Panc1 (cell line): ENCODE measurements at regions not wholly inside any gene's neighbourhood (a gene's known extent, or its start where the extent isn't known, plus 50 kb on each side); places are given as distances from the start of the nearest gene placed in this dataset.

Source experiments
- ATAC-seq: fragments of 200-7000 bp; cut with Tn5 transposase; 2 replicates; pipeline ENCODE4 v1.9.1; 2020; ENCODE audit warnings: mild to moderate bottlenecking, moderate library complexity
- BruUV-seq: library from RNA; stranded (reverse); fragments of 400-500 nt; replicated peaks from 2 replicates; lab custom pipeline; 2021; lab: Mats Ljungman, UMichigan
- CTCF ChIA-PET: fragments of 300-600 bp; sonication (Branson Sonifier 250); formaldehyde crosslinking; loops from one replicate; lab custom pipeline; 2022; ENCODE audit warnings: antibody characterized with exemption; lab: Charles Lee
- POLR2A ChIA-PET: fragments of 300-600 bp; sonication (Branson Sonifier 250); formaldehyde crosslinking; loops from one replicate; lab custom pipeline; 2022; ENCODE audit warnings: antibody characterized with exemption; lab: Charles Lee
- DNase-seq: peaks from one replicate; pipeline ENCODE4 v3.0.0-alpha.2; 2010; ENCODE audit warnings: low read depth, low spot score
- H3K27ac ChIP-seq: 2 replicates; pipeline ENCODE4 v1.5.1; 2011; ENCODE audit warnings: mild to moderate bottlenecking, low read length, inconsistent platforms
- H3K27me3 ChIP-seq: fragments of 200-500 bp; sonication (Bioruptor generic); 2 replicates; pipeline ENCODE4 v1.6.0; 2014; ENCODE audit warnings: low read length, inconsistent platforms; ENCODE audit not compliant: control insufficient read depth, insufficient read depth
- H3K36me3 ChIP-seq: fragments of 200-500 bp; sonication (Bioruptor generic); 2 replicates; pipeline ENCODE4 v1.5.1; 2014; ENCODE audit warnings: inconsistent platforms, mild to moderate bottlenecking, low read length, moderate library complexity; ENCODE audit not compliant: control insufficient read depth, insufficient read depth
- H3K4me1 ChIP-seq: 2 replicates; pipeline ENCODE4 v1.5.1; 2011; ENCODE audit warnings: inconsistent platforms, mild to moderate bottlenecking, low read length, moderate library complexity; ENCODE audit not compliant: control insufficient read depth, insufficient read depth
- H3K4me3 ChIP-seq, 2 experiments: 2 replicates each; pipeline ENCODE4 v1.5.1; 2011 to 2012; ENCODE audit warnings: low read depth in 2 of 2, low read length in 2 of 2, mild to moderate bottlenecking in 2 of 2, inconsistent platforms in 1 of 2, moderate library complexity in 1 of 2
- H3K9me3 ChIP-seq: fragments of 200-500 bp; sonication (Bioruptor generic); 2 replicates; pipeline ENCODE4 v1.5.1; 2014; ENCODE audit warnings: low read depth, mild to moderate bottlenecking, inconsistent platforms, low read length, moderate library complexity; ENCODE audit not compliant: control insufficient read depth, insufficient read depth
- POLR2AphosphoS5 ChIP-seq: IDR thresholded peaks from 2 replicates; pipeline ENCODE4 v1.6.1; 2012; ENCODE audit warnings: mild to moderate bottlenecking, low read depth, low read length, moderate library complexity
- SIN3A ChIP-seq: IDR thresholded peaks from 2 replicates; pipeline ENCODE4 v1.6.1; 2012; ENCODE audit warnings: low read depth, mild to moderate bottlenecking, low read length, moderate library complexity, borderline replicate concordance; ENCODE audit not compliant: insufficient read depth
- TCF7L2 ChIP-seq: IDR thresholded peaks from 2 replicates; pipeline ENCODE4 v1.6.1; 2011; ENCODE audit warnings: mild to moderate bottlenecking, low read depth, low read length, inconsistent platforms
- in situ Hi-C: cut with HindIII; loops from 2 replicates; pipeline ENCODE4 v1.10.0; 2016; ENCODE audit warnings: low sequenced_read_pairs, low pct_unique_long_range_greater_than_20kb
- intact Hi-C: fragments of 100-400 bp; cut with micrococcal nuclease; formaldehyde crosslinking; loops from one replicate; pipeline ENCODE4 v1.10.0; 2022; ENCODE audit not compliant: unreplicated experiment
- TF ChIP-seq, protein P1 (sequence below): fragments of 450-650 bp; IDR thresholded peaks from 2 replicates; pipeline ENCODE4 v1.5.1; 2017; ENCODE audit warnings: mild to moderate bottlenecking
- TF ChIP-seq, protein P2 (sequence below), 2 experiments: IDR thresholded peaks; 2 replicates each; pipeline ENCODE4 v1.6.1; 2011 to 2012; ENCODE audit warnings: low read depth in 2 of 2, control low read depth in 1 of 2, low read length in 1 of 2, mild to moderate bottlenecking in 1 of 2, moderate library complexity in 1 of 2; ENCODE audit not compliant: insufficient read depth in 1 of 2

DNA sequence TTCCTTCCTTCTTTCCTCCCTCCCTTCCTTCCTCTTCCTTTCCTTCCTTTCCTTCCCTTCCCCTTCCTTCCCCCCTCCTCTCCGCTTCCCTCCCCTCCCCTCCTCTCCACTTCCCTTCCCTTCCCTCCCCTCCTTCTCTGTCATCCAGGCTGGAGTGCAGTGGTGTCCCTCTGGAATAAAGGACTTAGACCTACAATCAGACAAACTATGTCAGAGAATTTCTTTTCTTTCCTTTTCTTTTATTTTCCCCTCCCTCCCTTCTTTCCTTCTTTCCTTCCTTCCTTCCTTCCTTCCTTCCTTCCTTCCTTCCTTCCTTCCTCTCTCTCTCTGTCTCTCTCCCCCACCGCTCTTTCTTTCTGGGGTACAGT, 242.2 kb downstream of the GATA3 start:
- Histone ChIP-seq H3K4me1 (no peaks in the 10 kb centered on the region), H3K27me3 (no peaks in the 10 kb centered on the region), H3K36me3 (no peaks in the 10 kb centered on the region), H3K27ac (no peak overlapping the region), H3K4me3 (no peak overlapping the region), H3K9me3 (no peaks in the 10 kb centered on the region)
- ChIA-PET CTCF (no interaction called here), POLR2A (no interaction called here)
- ATAC-seq: no peak
- TF ChIP-seq TCF7L2 (no peak), POLR2AphosphoS5 (no peak), SIN3A (no peak)
- TF ChIP-seq, protein P1, sequence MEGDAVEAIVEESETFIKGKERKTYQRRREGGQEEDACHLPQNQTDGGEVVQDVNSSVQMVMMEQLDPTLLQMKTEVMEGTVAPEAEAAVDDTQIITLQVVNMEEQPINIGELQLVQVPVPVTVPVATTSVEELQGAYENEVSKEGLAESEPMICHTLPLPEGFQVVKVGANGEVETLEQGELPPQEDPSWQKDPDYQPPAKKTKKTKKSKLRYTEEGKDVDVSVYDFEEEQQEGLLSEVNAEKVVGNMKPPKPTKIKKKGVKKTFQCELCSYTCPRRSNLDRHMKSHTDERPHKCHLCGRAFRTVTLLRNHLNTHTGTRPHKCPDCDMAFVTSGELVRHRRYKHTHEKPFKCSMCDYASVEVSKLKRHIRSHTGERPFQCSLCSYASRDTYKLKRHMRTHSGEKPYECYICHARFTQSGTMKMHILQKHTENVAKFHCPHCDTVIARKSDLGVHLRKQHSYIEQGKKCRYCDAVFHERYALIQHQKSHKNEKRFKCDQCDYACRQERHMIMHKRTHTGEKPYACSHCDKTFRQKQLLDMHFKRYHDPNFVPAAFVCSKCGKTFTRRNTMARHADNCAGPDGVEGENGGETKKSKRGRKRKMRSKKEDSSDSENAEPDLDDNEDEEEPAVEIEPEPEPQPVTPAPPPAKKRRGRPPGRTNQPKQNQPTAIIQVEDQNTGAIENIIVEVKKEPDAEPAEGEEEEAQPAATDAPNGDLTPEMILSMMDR: no peak
- intact Hi-C loops (no loop called here), in situ Hi-C loops (no loop called here)
- DNase-seq: no peak
- BruUV-seq: no TSS peak

DNA sequence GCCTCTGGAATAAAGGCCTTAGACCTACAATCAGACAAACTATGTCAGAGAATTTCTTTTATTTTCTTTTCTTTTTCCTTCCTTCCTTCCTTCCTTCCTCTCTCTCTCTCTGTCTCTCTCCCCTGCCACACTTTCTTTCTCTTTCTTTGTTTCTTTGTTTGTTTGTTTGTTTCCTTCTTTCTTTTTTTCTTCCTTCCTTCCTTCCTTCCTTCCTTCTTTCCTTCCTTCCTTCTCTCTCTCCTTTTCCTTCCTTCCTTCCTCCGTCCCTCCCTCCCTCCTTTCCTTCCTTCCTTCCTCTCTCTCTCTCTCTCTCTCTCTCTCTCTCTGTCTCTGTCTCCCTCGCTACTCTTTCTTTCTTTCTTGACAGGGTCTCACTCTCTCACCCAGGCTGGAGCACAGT, 242.6 kb downstream of the GATA3 start:
- Histone ChIP-seq H3K36me3 (no peaks in the 10 kb centered on the region), H3K4me1 (no peaks in the 10 kb centered on the region), H3K27ac (no peak overlapping the region), H3K9me3 (no peaks in the 10 kb centered on the region), H3K27me3 (no peaks in the 10 kb centered on the region), H3K4me3 (no peak overlapping the region)
- intact Hi-C loops (no loop called here), in situ Hi-C loops (no loop called here)
- TF ChIP-seq POLR2AphosphoS5: no peak
- no peak for TF ChIP-seq TCF7L2
- TF ChIP-seq, protein P1: no peak
- TF ChIP-seq, protein P2, sequence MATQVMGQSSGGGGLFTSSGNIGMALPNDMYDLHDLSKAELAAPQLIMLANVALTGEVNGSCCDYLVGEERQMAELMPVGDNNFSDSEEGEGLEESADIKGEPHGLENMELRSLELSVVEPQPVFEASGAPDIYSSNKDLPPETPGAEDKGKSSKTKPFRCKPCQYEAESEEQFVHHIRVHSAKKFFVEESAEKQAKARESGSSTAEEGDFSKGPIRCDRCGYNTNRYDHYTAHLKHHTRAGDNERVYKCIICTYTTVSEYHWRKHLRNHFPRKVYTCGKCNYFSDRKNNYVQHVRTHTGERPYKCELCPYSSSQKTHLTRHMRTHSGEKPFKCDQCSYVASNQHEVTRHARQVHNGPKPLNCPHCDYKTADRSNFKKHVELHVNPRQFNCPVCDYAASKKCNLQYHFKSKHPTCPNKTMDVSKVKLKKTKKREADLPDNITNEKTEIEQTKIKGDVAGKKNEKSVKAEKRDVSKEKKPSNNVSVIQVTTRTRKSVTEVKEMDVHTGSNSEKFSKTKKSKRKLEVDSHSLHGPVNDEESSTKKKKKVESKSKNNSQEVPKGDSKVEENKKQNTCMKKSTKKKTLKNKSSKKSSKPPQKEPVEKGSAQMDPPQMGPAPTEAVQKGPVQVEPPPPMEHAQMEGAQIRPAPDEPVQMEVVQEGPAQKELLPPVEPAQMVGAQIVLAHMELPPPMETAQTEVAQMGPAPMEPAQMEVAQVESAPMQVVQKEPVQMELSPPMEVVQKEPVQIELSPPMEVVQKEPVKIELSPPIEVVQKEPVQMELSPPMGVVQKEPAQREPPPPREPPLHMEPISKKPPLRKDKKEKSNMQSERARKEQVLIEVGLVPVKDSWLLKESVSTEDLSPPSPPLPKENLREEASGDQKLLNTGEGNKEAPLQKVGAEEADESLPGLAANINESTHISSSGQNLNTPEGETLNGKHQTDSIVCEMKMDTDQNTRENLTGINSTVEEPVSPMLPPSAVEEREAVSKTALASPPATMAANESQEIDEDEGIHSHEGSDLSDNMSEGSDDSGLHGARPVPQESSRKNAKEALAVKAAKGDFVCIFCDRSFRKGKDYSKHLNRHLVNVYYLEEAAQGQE (IDR thresholded peaks at IDR 0.05; ENCODE audit: insufficient read depth in 1 of 2, low read depth in 2 of 2, low read length in 1 of 2): no peak
- TF ChIP-seq SIN3A: no peak
- ChIA-PET CTCF (no interaction called here), POLR2A (no interaction called here)
- BruUV-seq: no TSS peak
- DNase-seq (no peak), ATAC-seq (no peak)

DNA sequence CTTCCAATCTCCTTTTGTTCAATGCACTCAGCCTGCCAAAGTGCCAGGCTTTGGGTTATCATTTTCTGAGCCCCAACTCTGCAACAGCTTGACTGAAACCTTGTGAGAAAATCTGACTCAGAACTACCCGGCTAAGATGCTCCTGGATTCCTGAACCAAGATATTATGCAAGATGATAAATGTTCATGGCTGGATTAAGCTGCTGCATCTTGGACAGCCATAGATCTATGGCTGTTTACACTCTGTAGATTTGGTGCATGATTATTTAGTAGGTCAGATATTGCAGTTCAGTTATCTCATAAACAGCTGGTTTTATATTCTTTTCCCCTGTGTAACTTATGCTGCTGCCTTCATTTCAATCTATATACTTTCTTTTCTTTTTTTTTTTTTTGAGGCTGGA, 243.5 kb downstream of the GATA3 start:
- DNase-seq (no peak), ATAC-seq (no peak)
- no TSS peak for BruUV-seq
- no peak for TF ChIP-seq SIN3A
- TF ChIP-seq POLR2AphosphoS5: no peak
- TF ChIP-seq, protein P2 (IDR thresholded peaks at IDR 0.05; ENCODE audit: insufficient read depth in 1 of 2, low read depth in 2 of 2, low read length in 1 of 2): no peak
- TF ChIP-seq TCF7L2: no peak
- TF ChIP-seq, protein P1: no peak
- ChIA-PET CTCF (no interaction called here), POLR2A (no interaction called here)
- H3K9me3 ChIP-seq: no peaks in the 10 kb centered on the region
- in situ Hi-C loops (no loop called here), intact Hi-C loops (no loop called here)
- H3K27ac ChIP-seq: no peak overlapping the region
- no peak overlapping the region for H3K4me3 ChIP-seq
- H3K27me3 ChIP-seq: no peaks in the 10 kb centered on the region
- H3K36me3 ChIP-seq: no peaks in the 10 kb centered on the region
- no peaks in the 10 kb centered on the region for H3K4me1 ChIP-seq
